ENCODE measurements at regions not wholly inside any gene's neighbourhood (a gene's known extent, or its start where the extent isn't known, plus 50 kb on each side); places are given as distances from the start of the nearest gene placed in this dataset.

DNA sequence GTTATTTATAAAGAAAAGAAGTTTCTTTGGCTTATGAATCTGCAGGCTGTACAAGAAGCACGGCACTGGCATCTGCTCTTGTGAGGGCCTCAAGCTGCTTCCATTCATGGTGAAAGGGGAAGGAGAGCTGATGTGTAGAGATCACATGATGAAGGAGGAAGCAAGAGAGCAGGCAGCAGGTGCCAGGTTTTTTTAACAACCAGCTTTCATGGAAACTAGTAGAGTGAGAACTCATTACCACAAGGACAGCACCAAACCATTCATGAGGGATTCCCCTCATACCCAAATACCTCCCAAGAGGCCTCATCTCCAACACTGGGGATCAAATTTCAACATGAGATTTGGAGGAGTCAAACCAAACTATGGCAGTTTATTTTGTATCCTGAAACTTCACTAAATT lies 85.8 kb upstream of the CAMK1G start:
- H3K4me3 ChIP-seq (ENCODE audit: control insufficient read depth, low read depth, low read length), result no peak overlapping the region
- DNase-seq (ENCODE audit: low read depth), result no peak
- TF ChIP-seq, protein P1, sequence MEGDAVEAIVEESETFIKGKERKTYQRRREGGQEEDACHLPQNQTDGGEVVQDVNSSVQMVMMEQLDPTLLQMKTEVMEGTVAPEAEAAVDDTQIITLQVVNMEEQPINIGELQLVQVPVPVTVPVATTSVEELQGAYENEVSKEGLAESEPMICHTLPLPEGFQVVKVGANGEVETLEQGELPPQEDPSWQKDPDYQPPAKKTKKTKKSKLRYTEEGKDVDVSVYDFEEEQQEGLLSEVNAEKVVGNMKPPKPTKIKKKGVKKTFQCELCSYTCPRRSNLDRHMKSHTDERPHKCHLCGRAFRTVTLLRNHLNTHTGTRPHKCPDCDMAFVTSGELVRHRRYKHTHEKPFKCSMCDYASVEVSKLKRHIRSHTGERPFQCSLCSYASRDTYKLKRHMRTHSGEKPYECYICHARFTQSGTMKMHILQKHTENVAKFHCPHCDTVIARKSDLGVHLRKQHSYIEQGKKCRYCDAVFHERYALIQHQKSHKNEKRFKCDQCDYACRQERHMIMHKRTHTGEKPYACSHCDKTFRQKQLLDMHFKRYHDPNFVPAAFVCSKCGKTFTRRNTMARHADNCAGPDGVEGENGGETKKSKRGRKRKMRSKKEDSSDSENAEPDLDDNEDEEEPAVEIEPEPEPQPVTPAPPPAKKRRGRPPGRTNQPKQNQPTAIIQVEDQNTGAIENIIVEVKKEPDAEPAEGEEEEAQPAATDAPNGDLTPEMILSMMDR (IDR thresholded peaks at IDR 0.05; ENCODE audit: control insufficient read depth, insufficient read depth, low read depth, low read length, missing control alignments), result no peak

GRCh38 chr1:209500993-209501392 lies 82.5 kb upstream of the CAMK1G start:
- DNase-seq (ENCODE audit: low read depth), result no peak

GRCh38 chr1:209503196-209503595 lies 80.3 kb upstream of the CAMK1G start:
- TF ChIP-seq, protein P1 (IDR thresholded peaks at IDR 0.05; ENCODE audit: control insufficient read depth, insufficient read depth, low read depth, low read length, missing control alignments), result no peak
- no peak for DNase-seq (ENCODE audit: low read depth)
- H3K4me3 ChIP-seq (ENCODE audit: control insufficient read depth, low read depth, low read length), result no peak overlapping the region

More at GRCh38 chr1:209500993-209501392, 82.5 kb upstream of the CAMK1G start:
- no peak overlapping the region for H3K4me3 ChIP-seq (ENCODE audit: control insufficient read depth, low read depth, low read length)
- TF ChIP-seq, protein P1 (IDR thresholded peaks at IDR 0.05; ENCODE audit: control insufficient read depth, insufficient read depth, low read depth, low read length, missing control alignments), result no peak

- no peak for DNase-seq (ENCODE audit: low read depth)
- TF ChIP-seq, protein P1 (IDR thresholded peaks at IDR 0.05; ENCODE audit: control insufficient read depth, insufficient read depth, low read depth, low read length, missing control alignments), result no peak
- H3K4me3 ChIP-seq (ENCODE audit: control insufficient read depth, low read depth, low read length), result no peak overlapping the region
Measured at GRCh38 chr1:209504571-209504970, 78.9 kb upstream of the CAMK1G start.

- DNase-seq (ENCODE audit: low read depth), result no peak
- TF ChIP-seq, protein P1 (IDR thresholded peaks at IDR 0.05; ENCODE audit: control insufficient read depth, insufficient read depth, low read depth, low read length, missing control alignments), result no peak
- H3K4me3 ChIP-seq (ENCODE audit: control insufficient read depth, low read depth, low read length), result no peak overlapping the region
Measured at GRCh38 chr1:209505044-209505443, 78.5 kb upstream of the CAMK1G start.

DNA sequence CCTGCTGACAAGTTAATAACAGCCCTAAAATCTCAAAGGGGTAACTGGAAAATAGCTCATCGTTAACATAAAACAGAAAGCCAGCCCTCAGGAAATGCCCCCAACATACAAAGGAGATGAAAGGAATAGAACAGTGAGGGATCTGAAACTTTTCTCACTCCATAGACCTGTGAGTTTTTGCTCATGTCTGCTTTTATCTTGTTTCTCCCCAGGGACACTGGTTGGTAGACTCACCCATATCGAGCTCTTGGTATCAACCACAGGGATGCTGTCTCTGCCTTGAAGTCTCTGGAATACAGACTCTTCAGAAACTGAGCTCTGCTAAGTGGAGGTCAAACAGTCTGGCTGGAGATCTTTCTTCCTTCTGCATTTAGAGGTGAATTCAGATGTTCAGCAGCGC lies 77.4 kb upstream of the CAMK1G start:
- DNase-seq (ENCODE audit: low read depth), result no peak
- TF ChIP-seq, protein P1 (IDR thresholded peaks at IDR 0.05; ENCODE audit: control insufficient read depth, insufficient read depth, low read depth, low read length, missing control alignments), result no peak
- H3K4me3 ChIP-seq (ENCODE audit: control insufficient read depth, low read depth, low read length), result no peak overlapping the region

DNA sequence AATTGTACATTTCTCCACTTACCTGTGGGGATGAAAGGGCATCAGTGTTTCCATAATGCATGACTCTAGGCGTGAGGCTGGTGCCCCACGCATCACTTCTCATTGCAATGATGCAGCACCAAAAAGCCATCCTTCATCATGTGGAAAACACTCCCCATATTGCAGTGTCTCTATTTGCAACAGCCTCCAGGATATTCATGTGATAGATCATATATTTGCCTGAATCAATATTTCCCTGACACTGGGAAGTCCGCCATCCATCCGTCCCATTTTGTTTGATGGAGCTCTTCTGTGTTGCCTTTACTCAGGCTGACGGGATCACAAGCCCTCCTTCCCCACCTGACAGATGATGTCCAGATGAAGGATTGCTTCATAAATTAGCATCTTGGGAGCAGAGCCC lies 74.5 kb upstream of the CAMK1G start:
- TF ChIP-seq, protein P1 (IDR thresholded peaks at IDR 0.05; ENCODE audit: control insufficient read depth, insufficient read depth, low read depth, low read length, missing control alignments), result no peak
- no peak for DNase-seq (ENCODE audit: low read depth)
- no peak overlapping the region for H3K4me3 ChIP-seq (ENCODE audit: control insufficient read depth, low read depth, low read length)

Data from AG09309 (cell line).